IPS DF 6.9 (cell line): ENCODE measurements at regions not wholly inside any gene's neighbourhood (a gene's known extent, or its start where the extent isn't known, plus 50 kb on each side); places are given as distances from the start of the nearest gene placed in this dataset.

Source experiments
- DNase-seq: peaks from one replicate; pipeline ENCODE4 v3.0.0-alpha.2; 2013; ENCODE audit warnings: low read depth, low spot score
- H3K27ac ChIP-seq: one replicate; pipeline ENCODE4 v1.5.1; 2013; ENCODE audit warnings: low read length, control low read depth
- H3K27me3 ChIP-seq: 2 replicates; pipeline ENCODE4 v1.6.1; 2013; ENCODE audit warnings: mild to moderate bottlenecking, low read length; ENCODE audit not compliant: control insufficient read depth, insufficient read depth
- H3K36me3 ChIP-seq: 2 replicates; pipeline ENCODE4 v1.6.1; 2013; ENCODE audit warnings: low read length; ENCODE audit not compliant: control insufficient read depth, insufficient read depth
- H3K4me1 ChIP-seq: 2 replicates; pipeline ENCODE4 v1.6.1; 2013; ENCODE audit warnings: low read length; ENCODE audit not compliant: control insufficient read depth, insufficient read depth
- H3K4me3 ChIP-seq: 2 replicates; pipeline ENCODE4 v1.5.1; 2013; ENCODE audit warnings: mild to moderate bottlenecking, low read length
- H3K9me3 ChIP-seq: 2 replicates; pipeline ENCODE4 v1.6.1; 2013; ENCODE audit warnings: low read length, inconsistent platforms; ENCODE audit not compliant: control insufficient read depth, insufficient read depth
- WGBS: extraction: QIAGEN DNeasy Blood & Tissue Kit; methylation state at CpG from one replicate; pipeline ENCODE4 v1.1.7; 2013; ENCODE audit warnings: mixed read lengths, missing lambda C conversion rate; ENCODE audit not compliant: insufficient read length, insufficient coverage; 5-methylcytosine and 5-hydroxymethylcytosine counted together

GRCh38 chr12:89980236-89980635, 271.6 kb upstream of the ATP2B1 start:
- Histone ChIP-seq H3K4me3 (no peak overlapping the region), H3K9me3 (no peaks in the 10 kb centered on the region), H3K4me1 (no peaks in the 10 kb centered on the region), H3K36me3 (no peaks in the 10 kb centered on the region), H3K27me3 (no peaks in the 10 kb centered on the region), H3K27ac (no peak overlapping the region)
- no CpG with 5 or more reads among the region's 3 CpGs for WGBS
- no peak for DNase-seq

- Histone ChIP-seq H3K36me3 (no peaks in the 10 kb centered on the region), H3K27ac (no peak overlapping the region), H3K4me3 (no peak overlapping the region), H3K27me3 (no peaks in the 10 kb centered on the region), H3K9me3 (no peaks in the 10 kb centered on the region), H3K4me1 (no peaks in the 10 kb centered on the region)
- DNase-seq, result no peak
- WGBS, result no CpG with 5 or more reads among the region's 10 CpGs
Observed at GRCh38 chr12:89977405-89978085, 268.9 kb upstream of the ATP2B1 start.

- H3K4me3 ChIP-seq, result no peak overlapping the region
- H3K36me3 ChIP-seq, result no peaks in the 10 kb centered on the region
- no peak for DNase-seq
- H3K27ac ChIP-seq, result no peak overlapping the region
- H3K9me3 ChIP-seq, result no peaks in the 10 kb centered on the region
- no peaks in the 10 kb centered on the region for H3K27me3 ChIP-seq
- H3K4me1 ChIP-seq, result no peaks in the 10 kb centered on the region
- no CpG with 5 or more reads among the region's 4 CpGs for WGBS
Observed at GRCh38 chr12:89976866-89977265, 268.2 kb upstream of the ATP2B1 start.

GRCh38 chr12:89975574-89975973, 266.9 kb upstream of the ATP2B1 start:
- no peaks in the 10 kb centered on the region for H3K36me3 ChIP-seq
- H3K4me1 ChIP-seq, result no peaks in the 10 kb centered on the region
- DNase-seq, result no peak
- WGBS, result no CpG with 5 or more reads among the region's 4 CpGs
- H3K4me3 ChIP-seq, result no peak overlapping the region
- H3K9me3 ChIP-seq, result no peaks in the 10 kb centered on the region
- H3K27ac ChIP-seq, result no peak overlapping the region
- no peaks in the 10 kb centered on the region for H3K27me3 ChIP-seq

- no peaks in the 10 kb centered on the region for H3K27me3 ChIP-seq
- H3K4me3 ChIP-seq, result no peak overlapping the region
- no peak for DNase-seq
- H3K9me3 ChIP-seq, result no peaks in the 10 kb centered on the region
- no peaks in the 10 kb centered on the region for H3K36me3 ChIP-seq
- no peak overlapping the region for H3K27ac ChIP-seq
- no peaks in the 10 kb centered on the region for H3K4me1 ChIP-seq
Observed at GRCh38 chr12:89971880-89972279, 263.2 kb upstream of the ATP2B1 start.

- no peak for DNase-seq
- no peaks in the 10 kb centered on the region for H3K36me3 ChIP-seq
- no peak overlapping the region for H3K4me3 ChIP-seq
- no peak overlapping the region for H3K27ac ChIP-seq
- no peaks in the 10 kb centered on the region for H3K27me3 ChIP-seq
- WGBS, result no CpG with 5 or more reads among the region's 1 CpG
- no peaks in the 10 kb centered on the region for H3K9me3 ChIP-seq
- peaks cover 2% of the 10 kb centered on the region; the same call in 1 of the 2 replicates for H3K4me1 ChIP-seq
Observed at GRCh38 chr12:89970722-89971121, 262.1 kb upstream of the ATP2B1 start.

- H3K36me3 ChIP-seq, result no peaks in the 10 kb centered on the region
- no peaks in the 10 kb centered on the region for H3K27me3 ChIP-seq
- H3K9me3 ChIP-seq, result no peaks in the 10 kb centered on the region
- no peak overlapping the region for H3K27ac ChIP-seq
- H3K4me1 ChIP-seq, result peaks cover 3% of the 10 kb centered on the region; the same call in 1 of the 2 replicates
- no peak for DNase-seq
- no peak overlapping the region for H3K4me3 ChIP-seq
- no CpG with 5 or more reads among the region's 4 CpGs for WGBS
Observed at GRCh38 chr12:89969093-89969492, 260.5 kb upstream of the ATP2B1 start.

GRCh38 chr12:89968151-89968700, 259.6 kb upstream of the ATP2B1 start:
- H3K9me3 ChIP-seq, result no peaks in the 10 kb centered on the region
- no peak overlapping the region for H3K27ac ChIP-seq
- no peak for DNase-seq
- H3K4me3 ChIP-seq, result no peak overlapping the region
- no CpG with 5 or more reads among the region's 6 CpGs for WGBS
- no peaks in the 10 kb centered on the region for H3K36me3 ChIP-seq
- no peaks in the 10 kb centered on the region for H3K27me3 ChIP-seq
- peaks cover 3% of the 10 kb centered on the region; the same call in 1 of the 2 replicates for H3K4me1 ChIP-seq

GRCh38 chr12:89966495-89967240, 258.0 kb upstream of the ATP2B1 start:
- DNase-seq, result no peak
- no CpG with 5 or more reads among the region's 4 CpGs for WGBS
- peaks cover 3% of the 10 kb centered on the region; the same call in 1 of the 2 replicates for H3K4me1 ChIP-seq
- no peaks in the 10 kb centered on the region for H3K27me3 ChIP-seq
- no peaks in the 10 kb centered on the region for H3K36me3 ChIP-seq
- H3K4me3 ChIP-seq, result no peak overlapping the region
- no peak overlapping the region for H3K27ac ChIP-seq
- H3K9me3 ChIP-seq, result no peaks in the 10 kb centered on the region

- Histone ChIP-seq H3K4me3 (no peak overlapping the region), H3K36me3 (no peaks in the 10 kb centered on the region), H3K9me3 (no peaks in the 10 kb centered on the region), H3K27me3 (no peaks in the 10 kb centered on the region), H3K4me1 (peaks cover 3% of the 10 kb centered on the region; the same call in 1 of the 2 replicates), H3K27ac (no peak overlapping the region)
- no peak for DNase-seq
- no CpG with 5 or more reads among the region's 2 CpGs for WGBS
Observed at GRCh38 chr12:89965993-89966392, 257.4 kb upstream of the ATP2B1 start.
